CD4-positive, alpha-beta T cell (primary cell): ENCODE measurements at regions not wholly inside any gene's neighbourhood (a gene's known extent, or its start where the extent isn't known, plus 50 kb on each side); places are given as distances from the start of the nearest gene placed in this dataset.

Experiments used
- ATAC-seq: fragments of 200-7000 bp; cut with Tn5 transposase; one replicate; pipeline ENCODE4 v1.10.0; 2022; ENCODE audit warnings: mild to moderate bottlenecking; ENCODE audit not compliant: poor library complexity
- CTCF ChIA-PET: fragments of 350-600 bp; sonication (Branson Sonifier 250); formaldehyde crosslinking; loops from one replicate; lab custom pipeline; 2021; ENCODE audit warnings: antibody characterized with exemption, inconsistent platforms; lab: Charles Lee
- POLR2A ChIA-PET: fragments of 350-600 bp; sonication (Branson Sonifier 250); formaldehyde crosslinking; loops from one replicate; lab custom pipeline; 2021; ENCODE audit warnings: antibody characterized with exemption, inconsistent platforms; lab: Charles Lee
- DNase-seq, 14 experiments: peaks; one replicate each; pipeline ENCODE4 v3.0.0-alpha.2; 2013 to 2020; ENCODE audit warnings: mixed read lengths in 2 of 14
- H3K27ac ChIP-seq, 2 donors: one replicate each; pipeline versions ENCODE4 v1.5.1 to v1.7.0; 2013; ENCODE audit warnings: low read length in 2 of 2, low read depth in 1 of 2, mild to moderate bottlenecking in 1 of 2
- H3K27me3 ChIP-seq, 2 experiments: 1 replicate in 1 of 2; 2 replicates in 1 of 2; pipeline versions ENCODE4 v1.6.1 to v1.7.0; 2013; ENCODE audit warnings: low read length in 2 of 2, control low read depth in 1 of 2, mild to moderate bottlenecking in 1 of 2, moderate library complexity in 1 of 2; ENCODE audit not compliant: insufficient read depth in 2 of 2, control insufficient read depth in 1 of 2
- H3K36me3 ChIP-seq: one replicate; pipeline ENCODE4 v1.6.1; 2013; ENCODE audit warnings: low read length, control low read depth; ENCODE audit not compliant: insufficient read depth
- H3K4me1 ChIP-seq: one replicate; pipeline ENCODE4 v1.6.1; 2013; ENCODE audit warnings: low read length, control low read depth; ENCODE audit not compliant: insufficient read depth
- H3K4me3 ChIP-seq: one replicate; pipeline ENCODE4 v1.5.1; 2013; ENCODE audit warnings: mild to moderate bottlenecking, low read length, moderate library complexity
- H3K9me3 ChIP-seq, 2 experiments: 1 replicate in 1 of 2; 2 replicates in 1 of 2; pipeline versions ENCODE4 v1.6.1 to v1.7.0; 2013; ENCODE audit warnings: low read length in 2 of 2, mild to moderate bottlenecking in 2 of 2, control low read depth in 1 of 2, moderate library complexity in 1 of 2; ENCODE audit not compliant: control insufficient read depth in 1 of 2, insufficient read depth in 1 of 2
- H3K27ac Mint-ChIP-seq: one replicate; pipeline ENCODE4 v1.8.0; 2020; ENCODE audit warnings: mixed read lengths
- H3K27me3 Mint-ChIP-seq: one replicate; pipeline ENCODE4 v1.8.0; 2021; ENCODE audit warnings: mixed read lengths
- H3K36me3 Mint-ChIP-seq: one replicate; pipeline ENCODE4 v1.8.0; 2021; ENCODE audit warnings: low read depth, mixed read lengths
- H3K4me1 Mint-ChIP-seq: one replicate; pipeline ENCODE4 v1.8.0; 2021; ENCODE audit warnings: low read depth, mixed read lengths
- H3K4me3 Mint-ChIP-seq: one replicate; pipeline ENCODE4 v1.8.0; 2020; ENCODE audit warnings: mild to moderate bottlenecking, mixed read lengths
- H3K9me3 Mint-ChIP-seq: one replicate; pipeline ENCODE4 v1.8.0; 2020; ENCODE audit warnings: mixed read lengths
- CTCF ChIP-seq: fragments of 200-600 bp; IDR thresholded peaks from one replicate; pipeline ENCODE4 v1.8.0; 2022; ENCODE audit warnings: antibody characterized with exemption, mild to moderate bottlenecking
- intact Hi-C, 2 experiments: fragments of 100-400 bp; cut with DNase I in 1 of 2; cut with micrococcal nuclease in 1 of 2; formaldehyde crosslinking; loops; one replicate each; pipeline versions ENCODE4 v1.15.1 to v1.9.0; 2023 to 2025; cut with DNase I, micrococcal nuclease

- ATAC-seq (no peak), DNase-seq (no peak)
- CTCF ChIA-PET = no interaction called here
- intact Hi-C loops = no loop called here
- Mint-ChIP-seq H3K4me3 (no peak overlapping the region), H3K9me3 (no peaks in the 10 kb centered on the region), H3K36me3 (no peaks in the 10 kb centered on the region), H3K27ac (no peak overlapping the region), H3K4me1 (no peaks in the 10 kb centered on the region), H3K27me3 (no peaks in the 10 kb centered on the region)
- no peaks in the 10 kb centered on the region for H3K36me3 ChIP-seq
- H3K9me3 ChIP-seq = no peaks in the 10 kb centered on the region
- H3K4me1 ChIP-seq = no peaks in the 10 kb centered on the region
- POLR2A ChIA-PET = no interaction called here
- no peak for TF ChIP-seq CTCF
- H3K4me3 ChIP-seq = no peak overlapping the region
- no peak overlapping the region for H3K27ac ChIP-seq
- H3K27me3 ChIP-seq = no peaks in the 10 kb centered on the region
These were observed 457.8 kb downstream of the RASEF start for GRCh38 chr9:82604947-82605656.

- Histone ChIP-seq H3K4me3 (no peak overlapping the region), H3K27ac (no peak overlapping the region), H3K36me3 (no peaks in the 10 kb centered on the region), H3K27me3 (no peaks in the 10 kb centered on the region), H3K9me3 (no peaks in the 10 kb centered on the region), H3K4me1 (no peaks in the 10 kb centered on the region)
- intact Hi-C loops = no loop called here
- H3K4me3 Mint-ChIP-seq = no peak overlapping the region
- H3K36me3 Mint-ChIP-seq = no peaks in the 10 kb centered on the region
- no peaks in the 10 kb centered on the region for H3K4me1 Mint-ChIP-seq
- DNase-seq = no peak
- ChIA-PET CTCF (no interaction called here), POLR2A (no interaction called here)
- H3K27ac Mint-ChIP-seq = no peak overlapping the region
- ATAC-seq = no peak
- H3K27me3 Mint-ChIP-seq = no peaks in the 10 kb centered on the region
- no peaks in the 10 kb centered on the region for H3K9me3 Mint-ChIP-seq
- no peak for TF ChIP-seq CTCF
These were observed 457.3 kb downstream of the RASEF start for GRCh38 chr9:82605657-82606031.

GRCh38 chr9:82606071-82606470 is 456.9 kb downstream of the RASEF start:
- Histone ChIP-seq H3K27ac (no peak overlapping the region), H3K9me3 (no peaks in the 10 kb centered on the region), H3K27me3 (no peaks in the 10 kb centered on the region), H3K4me1 (no peaks in the 10 kb centered on the region), H3K36me3 (no peaks in the 10 kb centered on the region), H3K4me3 (no peak overlapping the region)
- Mint-ChIP-seq H3K36me3 (no peaks in the 10 kb centered on the region), H3K27ac (no peak overlapping the region), H3K4me1 (no peaks in the 10 kb centered on the region), H3K9me3 (no peaks in the 10 kb centered on the region), H3K27me3 (no peaks in the 10 kb centered on the region), H3K4me3 (no peak overlapping the region)
- intact Hi-C loops = no loop called here
- CTCF ChIA-PET = no interaction called here
- no peak for DNase-seq
- POLR2A ChIA-PET = no interaction called here
- no peak for TF ChIP-seq CTCF
- no peak for ATAC-seq
